PFSK-1 (cell line): ENCODE measurements at regions not wholly inside any gene's neighbourhood (a gene's known extent, or its start where the extent isn't known, plus 50 kb on each side); places are given as distances from the start of the nearest gene placed in this dataset.

Source experiments
- FOXP2 ChIP-seq: optimal IDR thresholded peaks from 2 replicates; pipeline ENCODE3; 2011; ENCODE audit warnings: borderline replicate concordance, control low read depth, inconsistent platforms; ENCODE audit not compliant: insufficient read depth; ENCODE audit errors: extremely low read length, extremely low read depth
- POLR2AphosphoS5 ChIP-seq: IDR thresholded peaks from 2 replicates; pipeline ENCODE4 v1.6.1; 2012; ENCODE audit warnings: low read depth, mild to moderate bottlenecking, control low read depth, low read length, moderate library complexity
- REST ChIP-seq, 2 experiments: IDR thresholded peaks; 2 replicates each; pipeline versions ENCODE4 v1.6.1 to v1.8.0; 2011 to 2012; ENCODE audit warnings: low read depth in 2 of 2, low read length in 2 of 2, control low read depth in 1 of 2, inconsistent platforms in 1 of 2, mild to moderate bottlenecking in 1 of 2, moderate library complexity in 1 of 2; ENCODE audit not compliant: insufficient read depth in 1 of 2

DNA sequence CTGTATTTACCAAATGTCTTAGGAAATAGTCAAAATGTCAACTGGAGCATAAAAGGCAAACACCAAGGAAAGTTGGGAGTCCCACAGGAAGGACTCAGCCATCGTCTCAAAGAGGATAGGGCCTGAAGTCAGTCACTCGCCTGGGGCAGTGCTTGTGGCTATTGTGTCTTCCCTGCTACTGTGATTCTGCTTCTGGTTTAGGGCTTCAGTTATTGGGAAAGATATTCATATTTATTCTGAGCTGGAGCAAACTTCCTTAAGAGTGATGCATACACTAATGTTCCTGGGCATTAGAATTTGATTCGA is 118.1 kb downstream of the EDEM1 start:
- no peak for TF ChIP-seq REST (IDR thresholded peaks at IDR 0.05; ENCODE audit: insufficient read depth in 1 of 2, low read depth in 2 of 2, low read length in 2 of 2)
- no peak for TF ChIP-seq FOXP2
- no peak for TF ChIP-seq POLR2AphosphoS5
